Hypothalamus (tissue), 51 donors: ENCODE measurements at regions not wholly inside any gene's neighbourhood (a gene's known extent, or its start where the extent isn't known, plus 50 kb on each side); places are given as distances from the start of the nearest gene placed in this dataset.

ENCODE experiments used
- DNase-seq, 51 donors: peaks; one replicate each; lab custom pipeline; 2025; lab: John Stamatoyannopoulos, UW

- peak in 20 of 51 donors; percentile 4 to 50 (median 14) for DNase-seq
These were observed 257.9 kb upstream of the AJAP1 start for GRCh38 chr1:4396551-4396950.

- peak in 14 of 51 donors; percentile 2 to 56 (median 16) for DNase-seq
These were observed 257.2 kb upstream of the AJAP1 start for GRCh38 chr1:4397196-4397595.

- no peak for DNase-seq
These were observed 252.4 kb upstream of the AJAP1 start for GRCh38 chr1:4402032-4402431.

GRCh38 chr1:4404854-4405590 lies 249.4 kb upstream of the AJAP1 start:
- no peak for DNase-seq

- peak in 1 of 51 donors; percentile 31 for DNase-seq
These were observed 246.6 kb upstream of the AJAP1 start for GRCh38 chr1:4407851-4408250.

- DNase-seq, result no peak
These were observed 246.0 kb upstream of the AJAP1 start for GRCh38 chr1:4408380-4408779.

- DNase-seq, result no peak
These were observed 242.5 kb upstream of the AJAP1 start for GRCh38 chr1:4411862-4412261.

- DNase-seq, result no peak
These were observed 238.9 kb upstream of the AJAP1 start for GRCh38 chr1:4415476-4415875.

GRCh38 chr1:4416189-4416588 lies 238.2 kb upstream of the AJAP1 start:
- no peak for DNase-seq

GRCh38 chr1:4418021-4418420 lies 236.4 kb upstream of the AJAP1 start:
- DNase-seq, result no peak

GRCh38 chr1:4421986-4422385 lies 232.4 kb upstream of the AJAP1 start:
- DNase-seq, result no peak

- DNase-seq, result no peak
These were observed 231.7 kb upstream of the AJAP1 start for GRCh38 chr1:4422504-4423289.

- no peak for DNase-seq
These were observed 230.2 kb upstream of the AJAP1 start for GRCh38 chr1:4424254-4424653.

GRCh38 chr1:4424766-4425165 lies 229.6 kb upstream of the AJAP1 start:
- no peak for DNase-seq

GRCh38 chr1:4425892-4426291 lies 228.5 kb upstream of the AJAP1 start:
- no peak for DNase-seq

- DNase-seq, result no peak
These were observed 225.7 kb upstream of the AJAP1 start for GRCh38 chr1:4428711-4429110.

- DNase-seq, result peak in 2 of 51 donors; percentile 1 to 7
These were observed 223.7 kb upstream of the AJAP1 start for GRCh38 chr1:4430406-4431365.

- peak in 1 of 51 donors; percentile 18 for DNase-seq
These were observed 222.9 kb upstream of the AJAP1 start for GRCh38 chr1:4431491-4431890.

GRCh38 chr1:4433075-4433474 lies 221.3 kb upstream of the AJAP1 start:
- no peak for DNase-seq

GRCh38 chr1:4444086-4444485 lies 210.3 kb upstream of the AJAP1 start:
- DNase-seq, result no peak
